Erythroblast (primary cell): ENCODE measurements at regions not wholly inside any gene's neighbourhood (a gene's known extent, or its start where the extent isn't known, plus 50 kb on each side); places are given as distances from the start of the nearest gene placed in this dataset.
"Not testable (repeated sequence)": the region's sequence is repeated elsewhere in the genome, so short reads cannot be mapped to it uniquely, and the experiment has no call there.

ENCODE experiments used
- GATA1 ChIP-seq: IDR thresholded peaks from 2 replicates; pipeline ENCODE4 v1.6.1; 2011; ENCODE audit warnings: low read depth, mild to moderate bottlenecking, control low read depth, low read length, moderate library complexity
- POLR2A ChIP-seq: IDR thresholded peaks from 2 replicates; pipeline ENCODE4 v1.6.1; 2011; ENCODE audit warnings: mild to moderate bottlenecking, low read length

GRCh38 chr5:163266249-163266648 lies 171.1 kb upstream of the CCNG1 start:
- not testable (repeated sequence) for TF ChIP-seq POLR2A, GATA1
